ENCODE measurements at regions not wholly inside any gene's neighbourhood (a gene's known extent, or its start where the extent isn't known, plus 50 kb on each side); places are given as distances from the start of the nearest gene placed in this dataset.

- DNase-seq (ENCODE audit: insufficient read length, low spot score) = no peak
- no peak for FAIRE-seq
- TF ChIP-seq POLR2AphosphoS5 (IDR thresholded peaks at IDR 0.05; ENCODE audit: low read depth, low read length) = no peak
- TF ChIP-seq PAX5 (IDR thresholded peaks at IDR 0.05; ENCODE audit: insufficient read depth, low read length, severe bottlenecking) = no peak
- TF ChIP-seq SPI1 (IDR thresholded peaks at IDR 0.05; ENCODE audit: low read depth, low read length) = no peak
- no peak for TF ChIP-seq POLR2A (IDR thresholded peaks at IDR 0.05; ENCODE audit: low read depth, low read length)
- TF ChIP-seq POU2F2 (IDR thresholded peaks at IDR 0.05; ENCODE audit: low read depth, low read length) = no peak
- no peak for TF ChIP-seq TAF1 (IDR thresholded peaks at IDR 0.05; ENCODE audit: low read depth, low read length)
Observed at GRCh38 chr9:20028192-20028848, 239.5 kb upstream of the SLC24A2 start.

DNA sequence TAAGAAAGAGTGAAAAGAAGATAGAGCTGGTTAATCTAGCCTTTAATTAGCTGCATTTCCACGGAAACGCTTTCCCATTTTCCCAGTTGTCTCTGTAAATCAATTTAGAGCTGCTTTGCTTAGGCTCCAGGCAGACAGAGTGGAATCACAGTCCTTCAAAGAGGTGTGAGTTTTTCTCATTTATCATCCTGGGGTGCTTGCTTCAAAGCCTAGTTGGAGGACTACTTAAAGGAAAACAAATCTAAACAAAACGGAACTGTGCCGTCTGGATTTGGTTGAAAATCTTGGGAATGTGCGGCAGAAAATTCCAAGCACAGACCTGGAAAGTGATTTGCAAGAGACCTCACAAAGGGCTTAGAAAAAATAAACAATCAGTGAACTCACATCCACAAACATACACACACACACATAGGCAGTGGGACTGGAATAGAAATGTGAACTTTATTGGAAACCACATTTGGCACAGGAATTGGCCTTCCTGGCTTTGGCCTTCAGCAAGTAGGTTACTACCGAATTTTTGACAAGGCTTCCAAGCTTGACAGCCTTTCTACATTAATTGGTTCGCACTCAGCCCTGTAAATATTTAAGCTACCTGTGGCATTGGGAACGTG is 235.2 kb upstream of the SLC24A2 start:
- no peak for FAIRE-seq
- TF ChIP-seq POU2F2 (IDR thresholded peaks at IDR 0.05; ENCODE audit: low read depth, low read length) (no peak), POLR2A (IDR thresholded peaks at IDR 0.05; ENCODE audit: low read depth, low read length) (no peak), POLR2AphosphoS5 (IDR thresholded peaks at IDR 0.05; ENCODE audit: low read depth, low read length) (no peak), TAF1 (IDR thresholded peaks at IDR 0.05; ENCODE audit: low read depth, low read length) (no peak), PAX5 (IDR thresholded peaks at IDR 0.05; ENCODE audit: insufficient read depth, low read length, severe bottlenecking) (no peak), SPI1 (IDR thresholded peaks at IDR 0.05; ENCODE audit: low read depth, low read length) (no peak)
- DNase-seq (ENCODE audit: insufficient read length, low spot score) = no peak

GRCh38 chr9:20023210-20023905 is 234.5 kb upstream of the SLC24A2 start:
- TF ChIP-seq POLR2A (IDR thresholded peaks at IDR 0.05; ENCODE audit: low read depth, low read length) (no peak), TAF1 (IDR thresholded peaks at IDR 0.05; ENCODE audit: low read depth, low read length) (no peak), POLR2AphosphoS5 (IDR thresholded peaks at IDR 0.05; ENCODE audit: low read depth, low read length) (no peak), SPI1 (IDR thresholded peaks at IDR 0.05; ENCODE audit: low read depth, low read length) (no peak), POU2F2 (IDR thresholded peaks at IDR 0.05; ENCODE audit: low read depth, low read length) (no peak), PAX5 (IDR thresholded peaks at IDR 0.05; ENCODE audit: insufficient read depth, low read length, severe bottlenecking) (no peak)
- no peak for FAIRE-seq
- DNase-seq (ENCODE audit: insufficient read length, low spot score) = no peak

DNA sequence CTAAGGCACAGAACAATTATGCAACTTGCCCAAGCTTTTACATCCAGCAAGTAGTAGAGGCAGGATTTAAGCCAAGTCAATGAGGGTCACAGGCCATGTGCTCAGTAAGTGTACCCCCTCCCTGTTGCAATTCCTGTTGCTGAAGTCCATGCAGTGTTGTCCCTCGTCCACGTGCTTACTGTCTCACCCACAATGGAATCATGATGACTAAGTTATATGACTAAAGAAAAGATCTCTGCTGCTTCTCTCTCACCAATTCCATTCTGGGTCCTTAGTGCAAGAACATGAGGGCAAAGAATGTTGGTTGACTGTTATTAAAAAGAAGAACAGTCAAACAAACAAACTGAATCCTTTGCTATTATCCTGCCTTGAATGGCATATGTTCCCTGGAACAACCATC is 233.6 kb upstream of the SLC24A2 start:
- FAIRE-seq (no peak), DNase-seq (ENCODE audit: insufficient read length, low spot score) (no peak)
- TF ChIP-seq PAX5 (IDR thresholded peaks at IDR 0.05; ENCODE audit: insufficient read depth, low read length, severe bottlenecking) (no peak), POLR2A (IDR thresholded peaks at IDR 0.05; ENCODE audit: low read depth, low read length) (no peak), TAF1 (IDR thresholded peaks at IDR 0.05; ENCODE audit: low read depth, low read length) (no peak), POU2F2 (IDR thresholded peaks at IDR 0.05; ENCODE audit: low read depth, low read length) (no peak), SPI1 (IDR thresholded peaks at IDR 0.05; ENCODE audit: low read depth, low read length) (no peak), POLR2AphosphoS5 (IDR thresholded peaks at IDR 0.05; ENCODE audit: low read depth, low read length) (no peak)

GRCh38 chr9:20016611-20017010 is 227.8 kb upstream of the SLC24A2 start:
- TF ChIP-seq POLR2AphosphoS5 (IDR thresholded peaks at IDR 0.05; ENCODE audit: low read depth, low read length) (no peak), PAX5 (IDR thresholded peaks at IDR 0.05; ENCODE audit: insufficient read depth, low read length, severe bottlenecking) (no peak), POLR2A (IDR thresholded peaks at IDR 0.05; ENCODE audit: low read depth, low read length) (no peak), SPI1 (IDR thresholded peaks at IDR 0.05; ENCODE audit: low read depth, low read length) (no peak), POU2F2 (IDR thresholded peaks at IDR 0.05; ENCODE audit: low read depth, low read length) (no peak), TAF1 (IDR thresholded peaks at IDR 0.05; ENCODE audit: low read depth, low read length) (no peak)
- FAIRE-seq (no peak), DNase-seq (ENCODE audit: insufficient read length, low spot score) (no peak)

GRCh38 chr9:20015427-20015931 is 226.6 kb upstream of the SLC24A2 start:
- TF ChIP-seq POU2F2 (IDR thresholded peaks at IDR 0.05; ENCODE audit: low read depth, low read length) (no peak), POLR2AphosphoS5 (IDR thresholded peaks at IDR 0.05; ENCODE audit: low read depth, low read length) (no peak), SPI1 (IDR thresholded peaks at IDR 0.05; ENCODE audit: low read depth, low read length) (peak; percentile 87), POLR2A (IDR thresholded peaks at IDR 0.05; ENCODE audit: low read depth, low read length) (no peak), PAX5 (IDR thresholded peaks at IDR 0.05; ENCODE audit: insufficient read depth, low read length, severe bottlenecking) (no peak), TAF1 (IDR thresholded peaks at IDR 0.05; ENCODE audit: low read depth, low read length) (no peak)
- FAIRE-seq = no peak
- DNase-seq (ENCODE audit: insufficient read length, low spot score) = no peak

GRCh38 chr9:20014168-20014567 is 225.3 kb upstream of the SLC24A2 start:
- FAIRE-seq (no peak), DNase-seq (ENCODE audit: insufficient read length, low spot score) (no peak)
- TF ChIP-seq TAF1 (IDR thresholded peaks at IDR 0.05; ENCODE audit: low read depth, low read length) = no peak
- TF ChIP-seq POU2F2 (IDR thresholded peaks at IDR 0.05; ENCODE audit: low read depth, low read length) = no peak
- TF ChIP-seq PAX5 (IDR thresholded peaks at IDR 0.05; ENCODE audit: insufficient read depth, low read length, severe bottlenecking) = no peak
- TF ChIP-seq POLR2AphosphoS5 (IDR thresholded peaks at IDR 0.05; ENCODE audit: low read depth, low read length) = no peak
- TF ChIP-seq POLR2A (IDR thresholded peaks at IDR 0.05; ENCODE audit: low read depth, low read length) = no peak
- no peak for TF ChIP-seq SPI1 (IDR thresholded peaks at IDR 0.05; ENCODE audit: low read depth, low read length)

- no peak for DNase-seq (ENCODE audit: insufficient read length, low spot score)
- no peak for FAIRE-seq
- no peak for TF ChIP-seq POLR2AphosphoS5 (IDR thresholded peaks at IDR 0.05; ENCODE audit: low read depth, low read length)
- no peak for TF ChIP-seq POLR2A (IDR thresholded peaks at IDR 0.05; ENCODE audit: low read depth, low read length)
- TF ChIP-seq PAX5 (IDR thresholded peaks at IDR 0.05; ENCODE audit: insufficient read depth, low read length, severe bottlenecking) = no peak
- no peak for TF ChIP-seq SPI1 (IDR thresholded peaks at IDR 0.05; ENCODE audit: low read depth, low read length)
- no peak for TF ChIP-seq TAF1 (IDR thresholded peaks at IDR 0.05; ENCODE audit: low read depth, low read length)
- TF ChIP-seq POU2F2 (IDR thresholded peaks at IDR 0.05; ENCODE audit: low read depth, low read length) = no peak
Observed at GRCh38 chr9:20012232-20012631, 223.4 kb upstream of the SLC24A2 start.

GRCh38 chr9:20009606-20010005 is 220.8 kb upstream of the SLC24A2 start:
- DNase-seq (ENCODE audit: insufficient read length, low spot score) (no peak), FAIRE-seq (no peak)
- TF ChIP-seq PAX5 (IDR thresholded peaks at IDR 0.05; ENCODE audit: insufficient read depth, low read length, severe bottlenecking) (no peak), POU2F2 (IDR thresholded peaks at IDR 0.05; ENCODE audit: low read depth, low read length) (no peak), SPI1 (IDR thresholded peaks at IDR 0.05; ENCODE audit: low read depth, low read length) (no peak), POLR2AphosphoS5 (IDR thresholded peaks at IDR 0.05; ENCODE audit: low read depth, low read length) (no peak), POLR2A (IDR thresholded peaks at IDR 0.05; ENCODE audit: low read depth, low read length) (no peak), TAF1 (IDR thresholded peaks at IDR 0.05; ENCODE audit: low read depth, low read length) (no peak)

Measured in GM12891 (cell line).